Mammary epithelial cell (primary cell): ENCODE measurements at regions not wholly inside any gene's neighbourhood (a gene's known extent, or its start where the extent isn't known, plus 50 kb on each side); places are given as distances from the start of the nearest gene placed in this dataset.
"Not testable (repeated sequence)": the region's sequence is repeated elsewhere in the genome, so short reads cannot be mapped to it uniquely, and the experiment has no call there.

ENCODE experiments used
- EZH2 ChIP-seq: IDR thresholded peaks from 2 replicates; pipeline ENCODE4 v1.6.1; 2012; ENCODE audit warnings: low read length, inconsistent platforms, borderline replicate concordance
- TF ChIP-seq, protein P1 (sequence below), 2 donors: IDR thresholded peaks in 1 of 2; conservative IDR thresholded peaks in 1 of 2; 2 replicates each; pipeline ENCODE4 v1.5.1; 2011 to 2012; ENCODE audit warnings: inconsistent platforms in 2 of 2, low read length in 2 of 2, mild to moderate bottlenecking in 2 of 2, control low read depth in 1 of 2, low read depth in 1 of 2; ENCODE audit not compliant: insufficient read depth in 1 of 2; ENCODE audit errors: extremely low read depth in 1 of 2

DNA sequence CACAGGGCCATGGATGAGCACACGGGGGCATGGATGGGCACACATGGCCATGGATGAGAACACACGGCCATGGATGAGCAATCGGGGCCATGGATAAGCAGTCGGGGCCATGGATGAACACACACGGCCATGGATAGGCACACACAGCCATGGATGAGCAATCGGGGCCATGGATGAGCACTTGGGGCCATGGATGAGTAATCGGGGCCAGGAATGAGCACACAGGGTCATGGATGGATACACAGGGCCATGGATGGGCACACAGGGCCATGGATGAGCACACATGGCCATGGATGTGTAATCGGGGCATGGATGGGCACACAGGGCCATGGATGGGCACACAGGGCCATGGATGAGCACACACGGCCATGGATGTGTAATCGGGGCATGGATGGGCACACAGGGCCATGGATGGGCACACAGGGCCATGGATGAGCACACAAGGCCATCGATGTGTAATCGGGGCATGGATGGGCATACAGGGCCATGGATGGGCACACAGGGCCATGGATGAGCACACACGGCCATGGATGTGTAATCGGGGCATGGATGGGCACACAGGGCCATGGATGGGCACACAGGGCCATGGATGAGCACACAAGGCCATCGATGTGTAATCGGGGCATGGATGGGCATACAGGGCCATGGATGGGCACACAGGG, 191.9 kb upstream of the HDAC4 start:
- TF ChIP-seq, protein P1, sequence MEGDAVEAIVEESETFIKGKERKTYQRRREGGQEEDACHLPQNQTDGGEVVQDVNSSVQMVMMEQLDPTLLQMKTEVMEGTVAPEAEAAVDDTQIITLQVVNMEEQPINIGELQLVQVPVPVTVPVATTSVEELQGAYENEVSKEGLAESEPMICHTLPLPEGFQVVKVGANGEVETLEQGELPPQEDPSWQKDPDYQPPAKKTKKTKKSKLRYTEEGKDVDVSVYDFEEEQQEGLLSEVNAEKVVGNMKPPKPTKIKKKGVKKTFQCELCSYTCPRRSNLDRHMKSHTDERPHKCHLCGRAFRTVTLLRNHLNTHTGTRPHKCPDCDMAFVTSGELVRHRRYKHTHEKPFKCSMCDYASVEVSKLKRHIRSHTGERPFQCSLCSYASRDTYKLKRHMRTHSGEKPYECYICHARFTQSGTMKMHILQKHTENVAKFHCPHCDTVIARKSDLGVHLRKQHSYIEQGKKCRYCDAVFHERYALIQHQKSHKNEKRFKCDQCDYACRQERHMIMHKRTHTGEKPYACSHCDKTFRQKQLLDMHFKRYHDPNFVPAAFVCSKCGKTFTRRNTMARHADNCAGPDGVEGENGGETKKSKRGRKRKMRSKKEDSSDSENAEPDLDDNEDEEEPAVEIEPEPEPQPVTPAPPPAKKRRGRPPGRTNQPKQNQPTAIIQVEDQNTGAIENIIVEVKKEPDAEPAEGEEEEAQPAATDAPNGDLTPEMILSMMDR (conservative IDR thresholded peaks at IDR 0.05 in 1 of 2, IDR thresholded peaks at IDR 0.05 in 1 of 2; ENCODE audit: extremely low read depth in 1 of 2, insufficient read depth in 1 of 2, low read depth in 1 of 2, low read length in 2 of 2) = not testable (repeated sequence)
- not testable (repeated sequence) for TF ChIP-seq EZH2
